ENCODE measurements at regions not wholly inside any gene's neighbourhood (a gene's known extent, or its start where the extent isn't known, plus 50 kb on each side); places are given as distances from the start of the nearest gene placed in this dataset.

DNA sequence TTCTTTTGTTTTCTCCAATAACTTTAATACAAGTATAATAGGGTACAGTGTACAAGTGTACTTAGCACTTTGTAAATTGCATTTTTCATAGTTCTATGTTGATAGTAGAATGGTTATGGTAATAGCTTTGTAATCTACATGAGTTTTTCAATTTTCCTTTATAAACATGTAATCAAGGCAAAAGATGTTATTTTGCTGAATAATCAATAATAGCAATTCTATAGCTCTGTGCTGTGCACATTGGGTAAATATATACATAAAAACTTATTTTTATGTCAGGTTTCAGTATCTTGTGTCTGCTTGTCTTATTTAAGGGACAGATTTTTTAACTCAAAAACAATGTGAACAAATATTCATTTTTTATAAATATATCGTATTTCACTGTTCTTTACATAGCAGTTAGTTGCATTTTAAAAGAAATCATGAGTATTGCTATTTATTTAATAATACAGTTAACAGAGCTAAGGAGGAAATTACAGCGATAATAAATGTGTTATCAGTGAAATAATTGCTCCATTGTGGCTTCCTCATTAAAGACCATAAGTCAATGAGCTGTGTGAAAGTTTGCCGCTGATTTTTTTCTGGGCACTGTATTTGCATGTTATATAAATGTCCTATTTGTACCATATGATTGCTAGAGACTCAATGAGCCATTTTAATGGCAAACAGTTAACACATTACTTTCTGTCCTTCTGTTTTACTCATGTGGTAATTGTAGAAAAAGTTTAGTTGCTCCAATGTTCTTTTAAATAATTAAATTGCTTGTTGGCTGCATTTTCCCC, 214.6 kb upstream of the STAC start:
- Histone ChIP-seq H3K4me1 (no peaks in the 10 kb centered on the region), H3K9me3 (no peaks in the 10 kb centered on the region), H3K4me3 (no peak overlapping the region), H3K27ac (no peak overlapping the region), H3K27me3 (no peaks in the 10 kb centered on the region), H3K36me3 (no peaks in the 10 kb centered on the region)
- TF ChIP-seq, protein P1, sequence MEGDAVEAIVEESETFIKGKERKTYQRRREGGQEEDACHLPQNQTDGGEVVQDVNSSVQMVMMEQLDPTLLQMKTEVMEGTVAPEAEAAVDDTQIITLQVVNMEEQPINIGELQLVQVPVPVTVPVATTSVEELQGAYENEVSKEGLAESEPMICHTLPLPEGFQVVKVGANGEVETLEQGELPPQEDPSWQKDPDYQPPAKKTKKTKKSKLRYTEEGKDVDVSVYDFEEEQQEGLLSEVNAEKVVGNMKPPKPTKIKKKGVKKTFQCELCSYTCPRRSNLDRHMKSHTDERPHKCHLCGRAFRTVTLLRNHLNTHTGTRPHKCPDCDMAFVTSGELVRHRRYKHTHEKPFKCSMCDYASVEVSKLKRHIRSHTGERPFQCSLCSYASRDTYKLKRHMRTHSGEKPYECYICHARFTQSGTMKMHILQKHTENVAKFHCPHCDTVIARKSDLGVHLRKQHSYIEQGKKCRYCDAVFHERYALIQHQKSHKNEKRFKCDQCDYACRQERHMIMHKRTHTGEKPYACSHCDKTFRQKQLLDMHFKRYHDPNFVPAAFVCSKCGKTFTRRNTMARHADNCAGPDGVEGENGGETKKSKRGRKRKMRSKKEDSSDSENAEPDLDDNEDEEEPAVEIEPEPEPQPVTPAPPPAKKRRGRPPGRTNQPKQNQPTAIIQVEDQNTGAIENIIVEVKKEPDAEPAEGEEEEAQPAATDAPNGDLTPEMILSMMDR (IDR thresholded peaks at IDR 0.05): no peak
- no peak for DNase-seq (ENCODE audit: low spot score in 2 of 2)
- intact Hi-C loops (cut with DNase I; ENCODE audit: low total_unique reads): no loop called here

DNA sequence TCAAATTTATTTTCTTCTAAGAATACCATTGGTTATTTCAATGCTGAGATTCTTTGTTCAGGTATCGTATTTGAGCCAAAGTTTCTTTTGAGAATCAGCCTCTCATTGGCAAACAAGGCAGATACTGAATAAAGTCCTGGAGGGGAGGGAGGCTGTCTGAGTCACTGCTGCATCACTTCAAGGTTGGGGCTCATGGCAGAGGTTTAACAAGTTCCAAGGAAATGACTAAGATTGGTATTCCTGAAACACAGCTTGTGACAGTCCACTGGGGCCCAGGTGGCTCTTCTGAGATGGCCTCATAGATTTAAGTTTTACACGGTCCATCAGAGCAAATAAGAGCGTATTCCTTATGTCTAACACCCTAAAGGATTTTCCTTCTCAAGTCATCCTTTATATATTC, 213.8 kb upstream of the STAC start:
- Histone ChIP-seq H3K9me3 (no peaks in the 10 kb centered on the region), H3K4me1 (no peaks in the 10 kb centered on the region), H3K27me3 (no peaks in the 10 kb centered on the region), H3K4me3 (no peak overlapping the region), H3K27ac (no peak overlapping the region), H3K36me3 (no peaks in the 10 kb centered on the region)
- no peak for TF ChIP-seq POLR2AphosphoS5 (IDR thresholded peaks at IDR 0.05)
- TF ChIP-seq, protein P1 (IDR thresholded peaks at IDR 0.05): no peak
- no peak for DNase-seq (ENCODE audit: low spot score in 2 of 2)
- intact Hi-C loops (cut with DNase I; ENCODE audit: low total_unique reads): no loop called here

DNA sequence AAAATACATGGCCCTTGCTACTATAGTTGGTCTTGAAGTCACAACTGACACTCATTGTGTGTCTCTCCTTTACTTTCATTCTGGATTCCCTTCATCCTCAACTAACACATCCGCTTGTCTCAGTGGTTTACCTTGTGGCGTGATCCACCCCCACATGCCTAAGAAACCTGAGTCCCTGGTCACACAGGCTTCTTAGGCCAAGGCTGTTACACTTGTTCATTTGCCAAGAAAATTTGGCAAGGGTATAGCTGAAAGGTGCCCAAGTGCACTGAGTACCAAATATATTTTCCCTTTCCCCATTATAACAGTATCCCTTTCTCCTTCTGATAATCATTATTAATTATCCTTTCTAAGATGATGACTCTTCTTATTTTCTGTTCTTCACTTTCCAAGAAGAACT, 207.6 kb upstream of the STAC start:
- Histone ChIP-seq H3K9me3 (no peaks in the 10 kb centered on the region), H3K27ac (peak overlapping the region in 1 of 2 donors; percentile 40), H3K4me3 (no peak overlapping the region), H3K36me3 (no peaks in the 10 kb centered on the region), H3K4me1 (no peaks in the 10 kb centered on the region), H3K27me3 (no peaks in the 10 kb centered on the region)
- peak in 1 of 2 donors; percentile 29 for DNase-seq (ENCODE audit: low spot score in 2 of 2)
- TF ChIP-seq POLR2A (IDR thresholded peaks at IDR 0.05) (no peak), POLR2AphosphoS5 (IDR thresholded peaks at IDR 0.05) (no peak)
- TF ChIP-seq, protein P1 (IDR thresholded peaks at IDR 0.05): no peak
- intact Hi-C loops (cut with DNase I; ENCODE audit: low total_unique reads): no loop called here

DNA sequence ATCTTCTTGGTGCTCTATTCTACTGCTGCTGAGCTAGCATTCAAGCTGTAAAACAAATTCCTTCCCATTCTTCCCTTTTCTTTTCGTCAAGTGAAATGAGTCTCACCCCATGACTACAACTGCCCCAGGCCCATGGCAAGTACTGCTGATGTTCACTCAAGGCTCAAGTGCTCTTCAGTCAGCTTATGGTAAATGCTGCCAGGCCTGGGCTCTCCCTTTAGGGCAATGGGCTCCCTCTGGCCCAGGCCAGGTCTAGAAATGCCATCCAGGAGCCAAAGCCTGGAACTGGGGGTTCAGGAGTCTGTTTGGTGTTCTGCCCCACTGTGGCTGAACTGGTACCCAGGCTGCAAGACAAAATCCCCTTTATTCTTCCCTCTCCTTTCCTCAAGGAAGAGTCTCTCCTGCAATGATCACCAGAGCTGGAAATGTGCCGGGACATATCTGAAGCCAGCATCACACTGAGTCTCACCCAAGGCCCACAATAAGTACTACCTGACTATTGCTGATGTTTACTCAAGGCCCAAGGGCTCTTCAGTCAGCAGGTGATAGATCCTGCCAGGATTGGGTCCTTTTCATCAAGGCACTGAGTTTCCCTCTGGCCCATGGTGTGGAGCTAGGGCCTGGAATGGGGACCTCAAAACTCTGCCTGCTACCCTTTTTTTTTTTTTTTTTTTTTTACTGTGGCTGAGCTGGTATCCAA, 205.0 kb upstream of the STAC start:
- Histone ChIP-seq H3K27me3 (no peaks in the 10 kb centered on the region), H3K27ac (no peak overlapping the region), H3K4me3 (no peak overlapping the region), H3K36me3 (no peaks in the 10 kb centered on the region), H3K9me3 (no peaks in the 10 kb centered on the region), H3K4me1 (no peaks in the 10 kb centered on the region)
- intact Hi-C loops (cut with DNase I; ENCODE audit: low total_unique reads): no loop called here
- no peak for DNase-seq (ENCODE audit: low spot score in 2 of 2)
- TF ChIP-seq POLR2A (IDR thresholded peaks at IDR 0.05) (no peak), POLR2AphosphoS5 (IDR thresholded peaks at IDR 0.05) (no peak)
- TF ChIP-seq, protein P1 (IDR thresholded peaks at IDR 0.05): no peak

DNA sequence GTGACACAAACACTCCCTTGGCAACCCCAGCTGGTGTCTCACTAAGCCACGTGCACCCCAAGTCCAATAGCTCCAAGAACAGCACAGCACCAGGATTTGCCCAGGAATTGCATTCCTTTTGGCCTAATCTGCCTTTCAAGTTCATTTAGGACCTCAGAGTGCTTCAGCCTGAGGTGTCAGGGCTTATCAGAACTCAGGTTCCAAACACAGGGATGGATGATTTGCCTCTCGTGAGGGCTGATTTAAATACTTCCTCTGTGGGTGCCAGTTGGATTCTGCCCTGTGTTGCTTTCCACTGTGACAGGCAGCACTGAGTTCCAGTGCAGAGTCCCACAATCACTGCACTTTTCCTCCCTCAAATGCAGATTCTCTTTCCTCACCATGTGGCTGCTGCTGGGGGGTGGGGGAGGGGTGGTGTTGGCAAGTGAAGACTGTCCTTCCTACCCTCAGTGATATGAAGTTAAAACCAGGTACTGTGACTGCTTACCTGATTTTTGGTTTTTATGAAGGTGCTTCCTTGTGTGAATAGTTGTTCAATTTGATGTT, 204.3 kb upstream of the STAC start:
- Histone ChIP-seq H3K27ac (no peak overlapping the region), H3K27me3 (no peaks in the 10 kb centered on the region), H3K36me3 (no peaks in the 10 kb centered on the region), H3K9me3 (no peaks in the 10 kb centered on the region), H3K4me1 (no peaks in the 10 kb centered on the region), H3K4me3 (no peak overlapping the region)
- intact Hi-C loops (cut with DNase I; ENCODE audit: low total_unique reads): no loop called here
- no peak for DNase-seq (ENCODE audit: low spot score in 2 of 2)
- TF ChIP-seq POLR2AphosphoS5 (IDR thresholded peaks at IDR 0.05) (no peak), POLR2A (IDR thresholded peaks at IDR 0.05) (no peak)
- TF ChIP-seq, protein P1 (IDR thresholded peaks at IDR 0.05): no peak
